HG02759 (cell line): ENCODE measurements at regions not wholly inside any gene's neighbourhood (a gene's known extent, or its start where the extent isn't known, plus 50 kb on each side); places are given as distances from the start of the nearest gene placed in this dataset.

Experiments used
- ATAC-seq: cut with Tn5 transposase; IDR thresholded peaks from one replicate; pipeline ENCODE4 v1.9.1; 2021; ENCODE audit warnings: mild to moderate bottlenecking, moderate library complexity; ENCODE audit not compliant: unreplicated experiment

DNA sequence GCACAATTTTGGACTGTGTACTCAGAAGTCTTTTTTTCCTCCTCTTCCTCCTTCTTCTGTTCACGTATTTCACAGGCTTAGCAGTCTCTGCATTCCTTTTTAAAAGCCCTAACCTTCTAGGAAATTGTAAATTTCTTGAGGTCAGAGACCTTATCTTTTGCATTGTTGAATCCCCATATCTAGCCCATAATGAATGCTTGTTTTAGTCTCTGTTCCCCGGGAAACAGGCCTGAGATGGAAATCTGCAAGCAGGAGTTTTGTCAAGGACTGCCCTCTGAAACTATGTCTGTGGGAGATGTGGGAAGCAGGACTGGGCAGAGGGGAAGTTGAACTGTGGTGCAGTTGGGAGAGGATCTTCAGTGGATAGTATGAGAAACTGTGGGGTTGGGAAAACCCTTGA, 272.2 kb upstream of the DAB1 start:
- ATAC-seq, result no peak

- no peak for ATAC-seq
Observed at GRCh38 chr1:57686306-57686705, 262.4 kb upstream of the DAB1 start.

DNA sequence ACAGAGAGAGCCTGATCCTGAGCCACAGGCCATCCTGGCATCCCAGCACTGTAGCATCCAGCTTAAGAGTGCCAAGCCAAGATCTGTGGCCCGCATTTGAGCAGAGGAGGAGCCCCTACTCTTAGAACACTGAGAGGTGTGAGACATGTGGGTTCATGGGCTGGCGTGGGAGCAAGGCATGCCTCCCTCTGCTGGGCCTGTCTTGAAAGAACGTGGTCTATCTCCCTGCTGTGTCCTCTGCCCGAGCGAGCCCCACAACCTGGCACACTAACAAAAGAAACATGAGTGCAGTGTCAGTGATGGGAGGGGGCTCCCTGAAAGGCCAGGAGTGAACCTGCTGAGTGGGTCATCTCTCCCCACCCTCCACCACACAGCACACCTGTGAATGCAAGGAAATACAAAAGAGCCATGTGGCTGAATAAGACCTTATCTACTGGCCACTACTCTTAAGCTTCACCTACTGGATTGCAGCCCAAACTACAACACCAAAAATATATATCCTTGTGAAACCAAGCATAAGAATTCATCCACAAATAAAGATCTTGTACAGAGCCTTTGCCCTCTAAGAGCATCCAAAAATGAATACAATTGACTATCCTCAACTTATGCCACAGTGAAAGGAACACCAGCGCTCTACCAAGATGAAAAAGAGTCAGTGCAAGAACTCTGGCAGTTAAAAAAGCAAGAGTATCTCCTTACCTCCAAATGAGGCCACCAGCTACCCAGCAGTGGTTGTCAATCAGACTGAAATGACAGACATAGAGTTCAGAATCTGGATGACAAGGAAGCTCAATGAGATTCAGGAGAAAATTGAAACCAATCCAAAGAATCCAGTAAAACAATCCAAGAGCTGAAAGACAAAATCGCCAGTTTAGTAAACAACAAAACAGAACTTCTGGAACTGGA, 259.4 kb upstream of the DAB1 start:
- no peak for ATAC-seq

DNA sequence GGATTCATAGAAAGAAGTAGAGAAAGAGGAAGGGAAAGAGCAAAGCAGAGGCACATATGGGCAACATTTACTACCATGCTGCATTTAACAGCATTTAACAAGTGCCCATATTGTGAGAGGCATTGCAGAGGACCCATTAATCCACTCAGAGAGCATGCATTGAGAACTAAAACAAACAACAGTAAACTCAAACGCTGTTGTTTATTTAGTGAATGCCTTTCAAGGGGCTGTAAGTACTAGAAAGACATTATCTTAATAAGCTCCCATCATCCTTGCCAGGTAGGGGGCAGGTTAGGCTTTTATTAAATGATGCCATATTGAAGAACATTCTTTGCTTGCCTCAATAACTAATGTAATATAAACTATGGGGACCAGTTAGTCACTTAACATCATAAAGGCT, 254.3 kb upstream of the DAB1 start:
- ATAC-seq, result no peak

DNA sequence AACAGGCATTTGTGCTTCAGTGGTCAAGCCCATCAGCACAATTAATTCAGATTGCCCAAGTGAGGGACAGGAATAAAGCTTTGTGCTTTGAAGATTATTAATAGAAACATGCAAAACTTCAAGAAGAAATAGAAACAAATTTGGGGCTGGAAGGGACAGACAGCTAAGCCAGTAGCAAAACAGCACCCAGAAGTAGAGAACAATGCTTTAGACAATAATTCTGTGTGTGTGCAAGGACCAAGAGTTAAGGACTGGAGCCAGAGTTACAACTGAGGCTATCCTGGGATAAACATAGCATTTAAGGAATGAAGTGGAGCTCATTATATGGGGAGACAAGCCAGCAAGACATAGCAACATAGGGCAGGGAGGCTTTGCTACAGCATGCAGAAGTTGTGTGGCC, 251.9 kb upstream of the DAB1 start:
- ATAC-seq, result no peak

GRCh38 chr1:57674801-57675200, 250.9 kb upstream of the DAB1 start:
- ATAC-seq, result no peak

DNA sequence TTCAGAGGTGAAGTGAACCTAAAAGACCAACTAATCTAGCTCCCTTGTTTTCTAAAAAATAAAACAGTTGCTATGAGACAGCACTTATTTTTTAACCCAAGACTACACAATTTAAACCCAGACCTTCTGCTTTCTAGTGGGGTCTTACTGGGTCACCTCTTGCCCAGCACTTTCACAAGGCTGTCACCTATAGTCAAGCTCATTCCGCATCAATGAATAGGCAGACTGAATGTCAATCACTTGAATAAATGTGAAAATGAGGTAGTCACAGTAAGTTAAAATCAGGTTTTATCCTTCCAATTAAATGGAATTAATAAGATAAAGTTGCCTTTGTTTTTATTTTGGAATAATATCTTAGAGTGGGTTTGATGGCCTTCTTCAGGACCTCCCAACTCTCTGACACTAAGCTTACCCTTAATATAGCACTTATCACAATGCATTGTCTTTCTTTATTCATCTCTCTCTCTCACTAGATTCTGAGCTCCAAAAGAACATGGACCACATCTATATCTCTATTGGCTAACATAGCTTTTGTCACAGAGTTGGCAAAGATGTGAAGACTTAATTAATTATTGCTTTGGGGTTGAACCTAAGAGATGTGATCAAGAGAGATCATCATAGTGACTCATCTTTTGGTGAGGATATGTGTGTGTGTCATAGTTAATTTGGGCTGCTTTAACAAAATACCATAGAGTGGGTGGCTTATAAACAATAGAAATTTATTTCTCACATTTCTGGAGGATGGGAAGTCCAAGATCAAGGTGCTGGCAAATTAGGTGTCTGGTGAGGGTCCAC, 248.7 kb upstream of the DAB1 start:
- ATAC-seq, result no peak

DNA sequence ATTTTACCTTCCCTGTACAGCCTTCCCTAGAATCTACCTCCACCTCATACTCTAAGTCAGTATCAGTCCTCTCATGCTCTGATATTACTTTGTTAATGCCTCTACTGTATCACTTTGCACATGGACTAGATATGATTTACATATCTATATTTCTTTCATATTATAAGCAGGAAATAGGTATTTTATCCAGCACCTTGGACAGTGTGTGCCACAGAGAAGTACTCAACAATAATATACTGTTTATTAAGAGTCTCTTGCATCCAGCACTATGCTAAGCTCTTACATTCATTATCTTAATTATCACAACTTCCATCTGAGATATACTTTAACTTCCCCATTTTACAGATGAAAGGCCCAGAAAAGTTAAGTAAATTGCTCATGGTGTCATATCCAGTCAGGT, 247.9 kb upstream of the DAB1 start:
- no peak for ATAC-seq

GRCh38 chr1:57659804-57660203, 235.9 kb upstream of the DAB1 start:
- no peak for ATAC-seq

DNA sequence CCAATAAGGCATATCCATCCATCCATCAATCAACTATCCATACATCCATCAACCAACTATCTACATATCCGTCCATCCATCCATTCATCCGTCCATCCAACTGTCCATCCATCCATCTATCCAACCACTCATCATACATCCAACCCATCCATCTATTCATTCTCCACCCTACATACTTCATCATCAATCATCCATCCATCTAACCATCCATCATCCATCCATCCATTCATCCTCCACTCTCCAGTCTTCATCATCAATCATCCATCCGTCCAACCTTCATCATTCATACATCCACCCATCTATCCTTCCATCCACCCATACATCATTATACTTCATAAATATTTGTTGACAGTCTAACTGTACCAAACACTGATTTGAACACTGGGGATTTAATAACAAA, 231.3 kb upstream of the DAB1 start:
- ATAC-seq, result no peak

GRCh38 chr1:57644667-57645066, 220.8 kb upstream of the DAB1 start:
- ATAC-seq, result no peak

DNA sequence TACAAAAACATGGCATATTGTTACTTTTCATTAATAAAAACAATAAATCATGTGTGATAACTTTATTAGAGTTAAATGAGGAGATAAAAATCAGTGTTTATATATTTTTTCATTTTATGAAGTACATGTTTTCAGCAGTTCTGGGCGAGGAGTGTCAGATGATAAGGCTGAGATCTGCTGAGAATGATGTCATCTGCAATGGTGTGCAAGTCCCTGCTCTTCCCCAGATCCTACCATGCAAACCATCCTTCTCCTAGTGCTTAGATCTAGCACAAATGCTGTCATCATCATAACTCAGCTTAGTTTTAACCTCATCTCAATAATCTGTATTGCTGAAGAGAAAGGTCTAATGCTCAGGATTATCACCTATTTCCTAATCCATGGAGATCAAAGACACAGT, 214.4 kb upstream of the DAB1 start:
- ATAC-seq, result no peak

DNA sequence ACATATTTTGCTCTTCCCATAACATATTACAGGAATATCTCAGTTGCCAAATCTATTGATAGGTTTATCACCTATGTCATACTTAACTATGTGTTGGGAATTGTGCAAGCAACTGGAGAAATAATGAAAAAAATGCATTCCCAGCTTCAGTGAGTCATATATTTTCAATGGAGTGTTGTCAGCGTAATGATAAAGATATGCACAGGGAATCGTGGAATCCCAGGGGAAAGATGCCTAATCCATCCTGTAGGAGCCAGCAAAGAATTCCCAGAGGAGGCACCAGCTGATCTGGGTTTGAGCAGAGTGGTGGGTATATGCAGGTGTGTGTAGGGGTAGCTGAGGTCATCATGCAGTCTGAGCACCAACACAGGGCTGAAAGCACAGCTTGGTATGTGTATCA, 213.3 kb upstream of the DAB1 start:
- ATAC-seq, result no peak

DNA sequence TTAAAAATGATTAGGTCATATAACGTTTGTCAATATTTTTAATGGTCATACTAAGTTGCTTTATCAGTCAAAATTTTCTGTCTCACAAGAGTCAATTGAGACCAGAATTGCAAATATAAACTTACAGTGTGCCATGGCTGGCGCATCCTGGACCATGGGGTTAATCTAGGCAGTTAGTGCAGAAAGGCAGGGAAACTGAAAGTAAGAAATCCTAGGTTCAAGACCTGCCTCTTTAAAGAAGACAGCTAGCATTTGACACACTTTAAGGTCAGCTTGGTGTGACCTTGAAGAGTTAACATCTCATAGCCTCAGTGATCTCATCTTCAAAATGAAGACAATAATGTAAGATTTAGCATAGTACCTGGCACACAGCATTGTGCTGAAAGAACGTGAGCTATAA, 210.0 kb upstream of the DAB1 start:
- ATAC-seq, result no peak

- ATAC-seq, result no peak
Observed at GRCh38 chr1:57633056-57633455, 209.2 kb upstream of the DAB1 start.

GRCh38 chr1:57632401-57632800, 208.5 kb upstream of the DAB1 start:
- no peak for ATAC-seq

GRCh38 chr1:57627612-57628011, 203.8 kb upstream of the DAB1 start:
- no peak for ATAC-seq

DNA sequence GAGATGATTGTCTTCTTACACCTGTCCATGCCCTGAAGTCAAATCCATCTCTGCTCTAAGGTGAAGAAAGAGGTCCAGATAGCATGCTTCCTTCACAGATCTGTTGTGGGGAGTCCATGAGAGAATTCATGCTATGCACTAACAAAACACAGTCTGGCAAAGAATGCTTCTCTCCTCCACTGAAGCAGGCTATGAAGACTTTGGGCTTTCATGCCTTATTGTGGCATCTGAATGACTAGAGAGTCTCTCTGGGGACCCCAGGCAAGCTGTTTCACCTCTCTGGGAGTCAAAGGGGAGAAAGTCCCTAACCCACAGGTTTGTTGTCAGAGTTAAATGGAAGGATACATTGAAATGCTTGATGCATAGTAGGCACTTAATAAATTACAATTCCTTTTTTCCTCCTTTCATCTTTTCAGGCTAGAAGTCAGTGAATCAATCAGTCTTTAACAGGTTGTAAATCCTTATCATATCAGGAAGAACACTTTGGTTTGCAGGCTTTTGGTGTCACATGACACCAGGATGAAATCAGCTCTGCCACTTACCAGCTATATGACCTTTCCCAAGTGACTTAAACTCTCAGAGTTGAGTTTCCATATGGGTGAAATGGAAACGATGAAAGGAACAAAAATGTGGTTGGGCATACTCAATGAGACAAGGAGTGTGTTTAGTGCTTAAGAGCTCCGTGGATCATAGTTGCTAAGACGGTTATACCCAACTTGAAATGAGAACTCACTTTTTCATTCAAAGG, 200.1 kb upstream of the DAB1 start:
- no peak for ATAC-seq

- no peak for ATAC-seq
Observed at GRCh38 chr1:57623039-57623790, 199.4 kb upstream of the DAB1 start.

DNA sequence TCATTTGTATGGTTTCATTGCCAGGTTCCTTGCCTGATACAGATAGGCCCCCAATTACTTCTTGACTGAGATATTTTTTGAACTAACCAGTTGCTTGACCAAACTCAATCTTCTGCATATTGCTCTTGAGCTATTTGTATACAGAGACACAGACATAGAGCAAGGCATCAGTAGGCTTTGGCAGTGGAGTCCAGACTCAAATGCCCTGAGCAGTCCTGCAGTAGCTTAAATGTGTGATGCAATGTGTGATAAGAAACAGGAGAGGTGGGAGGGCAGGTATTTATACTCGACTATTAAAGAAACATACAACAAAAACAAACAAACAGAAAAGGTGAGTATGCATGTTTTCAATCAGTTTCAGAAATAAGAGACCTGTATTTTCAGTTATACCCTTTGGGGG, 197.9 kb upstream of the DAB1 start:
- ATAC-seq, result no peak

GRCh38 chr1:57620605-57621004, 196.7 kb upstream of the DAB1 start:
- ATAC-seq, result no peak
